ENCODE measurements at regions not wholly inside any gene's neighbourhood (a gene's known extent, or its start where the extent isn't known, plus 50 kb on each side); places are given as distances from the start of the nearest gene placed in this dataset.
A peak's percentile ranks its signal among the peaks of the same experiment; 100 is the strongest.

DNA sequence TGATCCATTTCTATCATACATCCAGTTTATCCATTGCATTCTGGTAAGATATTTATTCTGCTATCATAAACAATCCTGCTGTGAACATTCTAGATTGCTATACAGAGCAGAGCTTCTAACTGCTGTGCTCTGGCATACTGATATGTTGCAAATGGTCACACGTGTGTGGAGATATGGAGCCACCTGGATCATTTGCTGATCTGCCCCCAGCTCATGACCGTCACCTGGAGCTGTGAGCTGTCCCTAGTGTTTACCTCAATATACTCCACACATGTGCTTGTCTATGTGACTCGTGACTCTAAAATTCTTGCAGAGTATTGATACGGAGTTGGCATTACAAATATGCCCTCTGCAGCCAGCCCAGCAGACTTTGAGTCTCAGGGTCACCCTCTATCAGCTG, 164.5 kb upstream of the ZFHX3 start:
- DNase-seq = no peak

DNA sequence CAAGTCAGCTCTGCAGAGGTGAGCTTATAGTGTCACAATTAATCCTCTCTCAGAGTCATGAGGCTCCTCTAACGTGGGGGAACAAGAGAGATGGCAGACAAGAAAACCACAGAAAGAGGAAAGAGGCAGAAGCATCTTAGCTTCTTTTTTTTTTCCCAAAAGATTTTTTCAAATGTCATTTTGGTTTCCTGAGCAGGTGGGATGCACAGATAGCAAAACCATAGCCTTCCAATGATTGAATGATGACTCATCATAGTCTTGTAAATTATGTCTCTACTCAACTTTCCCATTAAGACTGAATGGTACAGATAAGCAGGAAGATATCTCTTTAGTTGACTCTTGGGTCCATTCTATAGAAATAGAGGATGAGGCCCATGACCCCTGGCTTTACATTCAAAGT, 162.8 kb upstream of the ZFHX3 start:
- no peak for DNase-seq

- no peak for DNase-seq
Observed at GRCh38 chr16:73210084-73210483, 162.2 kb upstream of the ZFHX3 start.

DNA sequence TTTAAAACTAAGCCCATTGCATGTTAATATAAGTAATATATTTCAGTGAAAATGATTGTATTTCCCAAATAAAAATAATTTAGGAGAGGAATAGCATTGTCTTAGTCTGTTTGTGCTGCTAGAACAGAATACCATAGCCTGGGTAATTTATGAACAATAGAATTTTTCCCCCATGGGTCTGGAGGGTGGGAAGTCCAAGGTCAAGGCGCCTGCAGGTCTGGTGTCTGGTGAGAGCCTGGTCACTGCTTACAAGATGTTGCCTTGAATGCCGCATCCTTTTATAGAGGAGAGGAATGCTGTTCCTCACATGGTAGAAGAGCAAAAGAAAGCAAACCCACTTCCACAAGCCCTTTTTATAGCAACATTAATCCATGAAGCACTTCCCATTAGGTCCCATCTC, 161.3 kb upstream of the ZFHX3 start:
- DNase-seq = no peak

- DNase-seq = no peak
Observed at GRCh38 chr16:73206151-73206707, 158.3 kb upstream of the ZFHX3 start.

- DNase-seq = no peak
Observed at GRCh38 chr16:73205153-73205886, 157.4 kb upstream of the ZFHX3 start.

GRCh38 chr16:73204359-73205152, 156.6 kb upstream of the ZFHX3 start:
- DNase-seq = no peak

- peak; percentile 90 for DNase-seq
Observed at GRCh38 chr16:73202161-73202729, 154.3 kb upstream of the ZFHX3 start.

GRCh38 chr16:73199214-73199613, 151.3 kb upstream of the ZFHX3 start:
- DNase-seq = no peak

- DNase-seq = no peak
Observed at GRCh38 chr16:73198481-73198880, 150.6 kb upstream of the ZFHX3 start.

DNA sequence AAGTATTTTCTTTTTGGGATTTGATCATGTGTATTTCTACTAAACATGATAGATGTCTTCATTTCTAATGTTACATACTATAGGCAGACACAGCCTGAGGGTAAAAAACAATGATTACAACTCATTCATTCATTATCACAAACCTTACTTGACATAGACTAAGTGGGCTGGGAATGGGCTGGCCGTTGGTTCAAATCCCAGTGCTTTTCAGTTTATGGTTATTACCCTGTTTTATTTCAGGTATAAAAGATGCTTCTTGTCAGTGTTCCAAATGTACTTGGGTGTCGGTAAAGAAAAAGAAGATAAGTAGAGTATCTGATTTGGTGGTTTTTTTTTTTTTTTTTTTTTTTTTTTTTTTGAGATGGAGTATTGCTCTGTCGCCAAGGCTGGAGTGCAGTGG, 149.7 kb upstream of the ZFHX3 start:
- no peak for DNase-seq

- peak; percentile 46 for DNase-seq
Observed at GRCh38 chr16:73196670-73197069, 148.7 kb upstream of the ZFHX3 start.

GRCh38 chr16:73193464-73193863, 145.5 kb upstream of the ZFHX3 start:
- DNase-seq = no peak

GRCh38 chr16:73192232-73192894, 144.4 kb upstream of the ZFHX3 start:
- DNase-seq = no peak

DNA sequence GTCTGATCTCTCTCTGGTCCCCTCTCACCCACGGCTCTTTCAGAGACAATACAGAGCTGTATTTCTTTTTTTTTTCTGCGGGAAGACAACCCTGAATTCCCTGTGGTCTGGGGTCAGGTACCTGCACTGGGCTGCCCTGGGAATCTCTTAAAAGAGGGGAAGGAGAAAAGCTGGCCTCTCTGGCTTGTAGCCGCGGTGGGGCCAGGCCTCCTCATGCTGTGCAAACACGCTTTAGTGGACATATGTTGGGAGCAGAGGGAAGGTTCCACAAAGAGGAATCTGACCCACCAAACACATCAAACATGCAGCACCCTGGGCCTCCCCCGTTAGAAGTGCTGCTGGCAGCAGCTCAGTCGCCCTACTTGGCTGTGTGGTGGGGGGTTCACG, 143.7 kb upstream of the ZFHX3 start:
- DNase-seq = no peak

DNA sequence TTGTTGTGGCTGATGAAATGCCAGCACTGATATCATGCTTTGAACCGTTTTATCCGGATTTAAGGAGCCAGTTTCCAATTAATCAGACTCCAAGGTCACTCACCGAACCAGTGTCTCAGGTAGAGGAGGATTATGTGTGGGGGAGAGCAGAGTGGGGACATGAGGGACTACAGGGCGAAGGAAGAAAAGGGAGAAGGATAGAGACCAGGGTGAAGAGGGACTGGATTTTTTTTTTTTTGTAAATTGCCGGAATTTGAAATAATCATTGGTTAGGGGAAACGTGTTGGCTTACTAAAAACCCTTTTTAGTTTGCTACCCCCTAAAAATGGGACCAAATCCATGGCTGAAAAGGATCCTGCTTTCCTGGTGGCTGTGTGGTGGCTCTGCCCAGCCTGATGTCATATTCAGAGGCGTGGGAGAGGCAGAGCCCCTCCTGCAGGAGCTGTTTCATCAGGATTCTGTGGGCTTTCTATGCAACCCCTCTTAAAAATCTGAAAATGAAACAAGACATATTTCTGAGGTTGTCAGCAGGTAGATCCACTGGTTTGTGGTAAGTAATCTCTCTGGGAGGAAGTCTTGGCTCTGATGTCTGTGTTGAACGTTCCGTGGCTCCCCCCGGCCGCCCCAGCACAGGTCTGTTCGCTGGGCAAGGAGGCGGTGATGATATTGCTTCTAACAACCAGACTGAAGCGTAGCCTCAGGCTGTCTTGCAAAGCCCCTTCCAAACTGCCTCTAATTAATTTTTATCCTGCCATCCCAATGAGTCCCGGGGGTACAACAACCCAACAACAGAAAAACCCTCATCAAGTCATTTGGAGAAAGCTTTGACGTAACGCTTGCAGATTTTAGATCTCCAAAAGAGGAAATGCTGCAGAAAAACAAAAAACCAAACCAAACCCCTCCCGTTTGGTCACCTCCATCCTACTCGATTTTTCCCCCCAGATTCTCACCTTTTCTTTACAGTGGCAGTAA, 143.0 kb upstream of the ZFHX3 start:
- DNase-seq = no peak

DNA sequence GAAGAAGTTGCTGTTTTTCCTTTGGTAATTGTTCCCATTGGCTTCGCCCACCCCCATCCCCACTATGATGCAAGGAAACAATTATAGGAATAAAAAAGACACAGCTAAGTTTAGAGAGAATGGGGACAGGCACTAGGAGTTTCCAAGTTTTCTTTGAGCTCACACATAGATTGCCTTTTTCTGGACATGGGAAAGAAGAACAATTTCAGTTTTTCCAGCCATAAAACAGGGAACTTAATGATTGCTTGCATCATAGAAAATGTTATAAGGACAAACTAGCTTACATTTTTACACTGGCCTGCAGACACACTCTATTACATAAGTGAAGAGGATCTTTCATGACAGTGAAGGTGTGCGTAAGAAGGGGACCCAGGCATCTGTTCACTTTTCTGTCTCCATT, 142.3 kb upstream of the ZFHX3 start:
- no peak for DNase-seq

GRCh38 chr16:73189136-73189535, 141.2 kb upstream of the ZFHX3 start:
- no peak for DNase-seq

DNA sequence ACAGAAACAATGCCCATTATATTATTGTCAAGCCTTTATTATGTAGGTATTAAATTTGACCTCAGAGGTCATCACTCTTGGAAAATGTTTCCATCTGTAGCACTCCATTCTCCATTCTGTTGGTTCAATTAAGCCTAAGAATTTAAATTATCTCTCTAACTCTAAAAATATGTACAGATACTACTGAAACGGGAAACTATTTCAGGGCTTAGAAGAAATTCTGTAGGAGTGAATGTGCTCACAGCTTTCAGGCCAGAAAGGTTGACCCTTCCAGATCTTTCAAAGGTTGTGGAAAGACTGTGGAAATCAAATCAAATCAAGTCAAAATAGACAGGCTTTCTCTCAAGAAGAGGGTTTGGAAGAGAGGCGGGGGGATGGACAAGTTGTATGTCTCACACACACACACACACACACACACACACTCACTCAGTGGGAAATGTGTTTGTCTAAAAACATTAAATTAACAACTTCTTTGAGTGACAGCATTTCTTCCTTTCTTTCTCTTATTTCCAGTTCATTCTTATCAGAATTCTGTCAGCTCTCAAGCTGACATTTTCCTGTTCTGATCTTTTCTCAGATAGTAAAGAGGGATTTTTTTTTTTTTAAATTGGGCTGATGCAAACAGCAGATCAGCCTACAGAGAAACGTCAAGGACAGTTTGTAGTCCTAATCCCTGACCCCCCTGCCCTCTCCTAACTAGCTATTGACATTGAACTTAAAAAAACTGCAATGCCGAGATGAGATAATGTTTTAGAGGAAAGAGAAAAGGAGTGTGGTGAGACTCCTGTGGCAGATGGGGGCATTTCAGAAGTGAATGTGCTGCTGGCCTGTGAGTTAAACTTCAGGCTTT, 139.0 kb upstream of the ZFHX3 start:
- no peak for DNase-seq

DNA sequence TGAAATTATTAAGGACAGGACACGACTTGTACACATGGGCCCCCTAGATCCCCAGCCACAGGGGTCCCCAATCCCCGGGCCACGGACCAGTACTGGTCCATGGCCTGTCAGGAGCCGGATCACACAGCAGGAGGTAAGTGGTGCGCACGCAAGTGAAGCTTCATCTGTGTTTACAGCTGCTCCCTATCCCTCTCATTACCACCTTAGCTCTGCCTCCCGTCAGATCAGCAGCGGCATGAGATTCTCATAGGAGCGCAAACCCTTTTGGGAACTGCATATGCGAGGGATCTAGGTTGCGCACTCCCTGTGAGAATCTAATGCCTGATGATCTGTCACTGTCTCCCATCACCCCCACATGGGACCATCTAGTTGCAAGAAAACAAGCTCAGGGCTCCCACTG, 137.8 kb upstream of the ZFHX3 start:
- no peak for DNase-seq

Measured in tongue (tissue), 1 donor.